SK-N-SH (cell line): ENCODE measurements at regions not wholly inside any gene's neighbourhood (a gene's known extent, or its start where the extent isn't known, plus 50 kb on each side); places are given as distances from the start of the nearest gene placed in this dataset.

Experiments
- CTCF ChIA-PET: fragments of 300-600, 350-600 bp; formaldehyde crosslinking; extraction: SDS; loops from one replicate; lab custom pipeline; 2021; lab: Yijun Ruan, JAX
- POLR2A ChIA-PET: fragments of 350-600 bp; sonication (Branson Sonifier 250); formaldehyde crosslinking; extraction: SDS; loops from one replicate; lab custom pipeline; 2020; ENCODE audit warnings: antibody characterized with exemption, inconsistent platforms; lab: Yijun Ruan, JAX
- DNase-seq: peaks from one replicate; pipeline ENCODE4 v3.0.0; 2012
- H2AFZ ChIP-seq: fragments of 200-600 bp; sonication (generic); 2 replicates; pipeline ENCODE4 v1.8.1; 2016; ENCODE audit warnings: antibody characterized with exemption, mild to moderate bottlenecking, low read depth
- H3F3A ChIP-seq: fragments of 200-600 bp; sonication (generic); replicated peaks from 2 replicates; pipeline ENCODE3; 2016; ENCODE audit warnings: antibody characterized with exemption, mild to moderate bottlenecking; ENCODE audit not compliant: insufficient read depth
- H3K27ac ChIP-seq, 2 experiments: fragments of 200-500 bp in 1 of 2; fragments of 200-600 bp in 1 of 2; sonication (Bioruptor generic) in 1 of 2; sonication (generic), shearing (Covaris generic) in 1 of 2; 2 replicates each; pipeline versions ENCODE4 v1.5.1 to v1.6.1; 2014 to 2016; ENCODE audit warnings: low read depth in 2 of 2, inconsistent platforms in 1 of 2, low read length in 1 of 2, mild to moderate bottlenecking in 1 of 2, mixed read lengths in 1 of 2
- H3K27me3 ChIP-seq: fragments of 200-600 bp; sonication (generic), shearing (Covaris generic); 2 replicates; pipeline ENCODE4 v1.6.1; 2016; ENCODE audit warnings: mixed run types; ENCODE audit not compliant: insufficient read depth
- H3K36me3 ChIP-seq, 2 experiments: fragments of 200-500 bp in 1 of 2; fragments of 200-600 bp in 1 of 2; sonication (Bioruptor generic) in 1 of 2; sonication (generic) in 1 of 2; replicated peaks in 1 of 2; 2 replicates each; pipeline versions ENCODE3 to v1.5.1; 2014 to 2016; ENCODE audit warnings: low read length in 1 of 2, mild to moderate bottlenecking in 1 of 2; ENCODE audit not compliant: insufficient read depth in 2 of 2, control insufficient read depth in 1 of 2
- H3K4me1 ChIP-seq, 2 experiments: fragments of 200-500 bp in 1 of 2; fragments of 200-600 bp in 1 of 2; sonication (Bioruptor generic) in 1 of 2; sonication (generic), shearing (Covaris generic) in 1 of 2; 2 replicates each; pipeline versions ENCODE4 v1.5.1 to v1.6.1; 2014 to 2016; ENCODE audit warnings: low read depth in 1 of 2, low read length in 1 of 2, mixed run types in 1 of 2; ENCODE audit not compliant: insufficient read depth in 2 of 2, control insufficient read depth in 1 of 2
- H3K4me2 ChIP-seq: fragments of 200-600 bp; sonication (generic), shearing (Covaris generic); 2 replicates; pipeline ENCODE4 v1.6.1; 2017; ENCODE audit warnings: mixed run types
- H3K4me3 ChIP-seq, 2 experiments: fragments of 200-500 bp in 1 of 2; fragments of 200-600 bp in 1 of 2; sonication (Bioruptor generic) in 1 of 2; sonication (generic), shearing (Covaris generic) in 1 of 2; 2 replicates each; pipeline versions ENCODE4 v1.5.1 to v1.8.1; 2014 to 2016; ENCODE audit warnings: low read depth in 2 of 2, inconsistent platforms in 1 of 2, low read length in 1 of 2, mild to moderate bottlenecking in 1 of 2, mixed read lengths in 1 of 2, moderate library complexity in 1 of 2
- H3K79me2 ChIP-seq: fragments of 200-600 bp; sonication (generic); 2 replicates; pipeline ENCODE4 v1.8.1; 2017; ENCODE audit warnings: mild to moderate bottlenecking; ENCODE audit not compliant: insufficient read depth
- H3K9ac ChIP-seq: fragments of 200-600 bp; sonication (generic); 2 replicates; pipeline ENCODE4 v1.6.1; 2017; ENCODE audit warnings: mixed run types
- H3K9me2 ChIP-seq: fragments of 200-600 bp; sonication (generic); 2 replicates; pipeline ENCODE4 v1.6.1; 2017; ENCODE audit warnings: mixed run types
- H3K9me3 ChIP-seq: fragments of 200-600 bp; sonication (generic); 2 replicates; pipeline ENCODE4 v1.6.1; 2017; ENCODE audit warnings: mixed run types, mild to moderate bottlenecking, moderate library complexity
- H4K20me1 ChIP-seq: fragments of 200-600 bp; sonication (generic); 2 replicates; pipeline ENCODE4 v1.6.1; 2017; ENCODE audit warnings: mild to moderate bottlenecking, mixed run types; ENCODE audit not compliant: insufficient read depth
- CHD2 ChIP-seq: fragments of 150-350 bp; IDR thresholded peaks from 2 replicates; pipeline ENCODE4 v1.6.1; 2018; ENCODE audit warnings: low read length; ENCODE audit not compliant: partially characterized antibody
- ELF1 ChIP-seq: IDR thresholded peaks from 2 replicates; pipeline ENCODE4 v1.4.0; 2012
- FOSL2 ChIP-seq: IDR thresholded peaks from 2 replicates; pipeline ENCODE4 v1.4.0; 2012; ENCODE audit warnings: low read depth, mild to moderate bottlenecking, moderate library complexity, borderline replicate concordance
- FOXJ3 ChIP-seq: sonication (generic); formaldehyde crosslinking; IDR thresholded peaks from 2 replicates; pipeline ENCODE4 v1.5.1; 2020; ENCODE audit warnings: mild to moderate bottlenecking, missing genetic modification reagents
- FOXM1 ChIP-seq: IDR thresholded peaks from 2 replicates; pipeline ENCODE4 v1.4.0; 2012; ENCODE audit warnings: low read depth, mild to moderate bottlenecking
- GABPA ChIP-seq: IDR thresholded peaks from 2 replicates; pipeline ENCODE4 v1.4.0; 2012; ENCODE audit warnings: low read depth, mild to moderate bottlenecking
- GATA2 ChIP-seq: sonication (generic); formaldehyde crosslinking; IDR thresholded peaks from 2 replicates; pipeline ENCODE4 v1.5.0; 2020; ENCODE audit warnings: mild to moderate bottlenecking, missing genetic modification reagents
- JUND ChIP-seq: IDR thresholded peaks from 2 replicates; pipeline ENCODE4 v1.4.0; 2012
- MEF2A ChIP-seq: IDR thresholded peaks from 2 replicates; pipeline ENCODE4 v1.4.0; 2012; ENCODE audit warnings: low read depth, borderline replicate concordance
- NFIC ChIP-seq: IDR thresholded peaks from 2 replicates; pipeline ENCODE4 v1.4.0; 2012; ENCODE audit warnings: borderline replicate concordance
- NRF1 ChIP-seq: IDR thresholded peaks from 2 replicates; pipeline ENCODE4 v1.6.1; 2012; ENCODE audit warnings: low read depth, mild to moderate bottlenecking, low read length
- RCOR1 ChIP-seq: fragments of 150-350 bp; IDR thresholded peaks from 2 replicates; pipeline ENCODE4 v1.6.1; 2017; ENCODE audit warnings: antibody characterized with exemption, low read length
- REST ChIP-seq: IDR thresholded peaks from 2 replicates; pipeline ENCODE4 v1.6.1; 2012; ENCODE audit warnings: mild to moderate bottlenecking, low read depth, low read length, moderate library complexity
- RXRA ChIP-seq: IDR thresholded peaks from 2 replicates; pipeline ENCODE4 v1.4.0; 2012; ENCODE audit warnings: low read depth, mild to moderate bottlenecking, borderline replicate concordance
- SIN3A ChIP-seq: IDR thresholded peaks from 2 replicates; pipeline ENCODE4 v1.6.1; 2012; ENCODE audit warnings: low read depth, mild to moderate bottlenecking, low read length, moderate library complexity, borderline replicate concordance
- SMC3 ChIP-seq: IDR thresholded peaks from 2 replicates; pipeline ENCODE4 v1.6.1; 2012; ENCODE audit warnings: low read depth, low read length, improper control_type of control experiment
- TAF1 ChIP-seq: IDR thresholded peaks from 2 replicates; pipeline ENCODE4 v1.6.1; 2012; ENCODE audit warnings: low read depth, mild to moderate bottlenecking, low read length, moderate library complexity, borderline replicate concordance
- TCF12 ChIP-seq: IDR thresholded peaks from 2 replicates; pipeline ENCODE4 v1.4.0; 2012
- TEAD4 ChIP-seq: IDR thresholded peaks from 2 replicates; pipeline ENCODE4 v1.4.0; 2012; ENCODE audit warnings: mild to moderate bottlenecking, borderline replicate concordance; ENCODE audit not compliant: insufficient read depth
- USF1 ChIP-seq: IDR thresholded peaks from 2 replicates; pipeline ENCODE4 v1.4.0; 2012; ENCODE audit warnings: low read depth, borderline replicate concordance
- USF2 ChIP-seq: fragments of 150-350 bp; IDR thresholded peaks from 2 replicates; pipeline ENCODE4 v1.6.1; 2017; ENCODE audit warnings: antibody characterized with exemption, low read length, low read depth, borderline replicate concordance
- YY1 ChIP-seq: IDR thresholded peaks from 2 replicates; pipeline ENCODE4 v1.4.0; 2012; ENCODE audit warnings: low read depth, mild to moderate bottlenecking
- WGBS: methylation state at CpG from one replicate; pipeline ENCODE4 v1.1.6; 2017; ENCODE audit warnings: low lambda C conversion rate; 5-methylcytosine and 5-hydroxymethylcytosine counted together

- no peak for TF ChIP-seq USF2
- no peak for TF ChIP-seq JUND
- TF ChIP-seq GABPA = no peak
- TF ChIP-seq SIN3A = no peak
- no peak for TF ChIP-seq ELF1
- TF ChIP-seq TEAD4 = no peak
- TF ChIP-seq, all 33 proteins: peak for 0
These were observed 1230.0 kb upstream of the CHAC2 start (continued) for GRCh38 chr2:52537588-52537987.

GRCh38 chr2:52536929-52537460 lies 1230.6 kb upstream of the CHAC2 start:
- Histone ChIP-seq H2AFZ (no peak overlapping the region), H3K4me1 (no peaks in the 10 kb centered on the region), H3K9me2 (no peaks in the 10 kb centered on the region), H4K20me1 (no peaks in the 10 kb centered on the region), H3K27me3 (no peaks in the 10 kb centered on the region), H3K4me3 (no peak overlapping the region), H3K9ac (no peak overlapping the region), H3K9me3 (no peaks in the 10 kb centered on the region), H3F3A (no peaks in the 10 kb centered on the region), H3K79me2 (no peaks in the 10 kb centered on the region), H3K4me2 (no peak overlapping the region), H3K36me3 (no peaks in the 10 kb centered on the region), H3K27ac (no peak overlapping the region)
- no peak for DNase-seq
- ChIA-PET CTCF (no interaction called here), POLR2A (no interaction called here)
- TF ChIP-seq YY1 = no peak
- no peak for TF ChIP-seq JUND
- TF ChIP-seq FOSL2 = no peak
- TF ChIP-seq NRF1 = no peak
- no peak for TF ChIP-seq RXRA
- no peak for TF ChIP-seq ELF1
- TF ChIP-seq FOXM1 = no peak
- TF ChIP-seq NFIC = no peak
- TF ChIP-seq SMC3 = no peak
- no peak for TF ChIP-seq CHD2
- no peak for TF ChIP-seq USF2
- no peak for TF ChIP-seq TCF12
- no peak for TF ChIP-seq RCOR1
- TF ChIP-seq TEAD4 = no peak
- no peak for TF ChIP-seq TAF1
- WGBS = 37% methylated on average over 3 of the region's 3 CpGs

- 7% methylated on average over 1 of the region's 1 CpG for WGBS
- Histone ChIP-seq H3K36me3 (no peaks in the 10 kb centered on the region), H3K9me2 (no peaks in the 10 kb centered on the region), H3K4me2 (no peak overlapping the region), H3K79me2 (no peaks in the 10 kb centered on the region), H3F3A (no peaks in the 10 kb centered on the region), H3K9me3 (no peaks in the 10 kb centered on the region), H3K9ac (no peak overlapping the region), H3K27me3 (no peaks in the 10 kb centered on the region), H3K4me3 (no peak overlapping the region), H4K20me1 (no peaks in the 10 kb centered on the region), H2AFZ (no peak overlapping the region), H3K27ac (no peak overlapping the region), H3K4me1 (no peaks in the 10 kb centered on the region)
- DNase-seq = no peak
- TF ChIP-seq RCOR1 = no peak
- no peak for TF ChIP-seq MEF2A
- TF ChIP-seq FOXJ3 (CRISPR knock-in tag) = no peak
- no peak for TF ChIP-seq RXRA
- TF ChIP-seq GATA2 (CRISPR knock-in tag) = no peak
- no peak for TF ChIP-seq SMC3
- no peak for TF ChIP-seq USF2
- TF ChIP-seq ELF1 = no peak
- TF ChIP-seq USF1 = no peak
- TF ChIP-seq REST = no peak
- ChIA-PET POLR2A (no interaction called here), CTCF (no interaction called here)
These were observed 1234.6 kb upstream of the CHAC2 start for GRCh38 chr2:52532956-52533355.
